ENCODE measurements at regions not wholly inside any gene's neighbourhood (a gene's known extent, or its start where the extent isn't known, plus 50 kb on each side); places are given as distances from the start of the nearest gene placed in this dataset.

GRCh38 chr13:34695063-34695462 lies 247.0 kb upstream of the NBEA start:
- TF ChIP-seq CTCF (IDR thresholded peaks at IDR 0.05; ENCODE audit: insufficient read depth, low read length) = no peak
- no peak for TF ChIP-seq GABPA (IDR thresholded peaks at IDR 0.05; ENCODE audit: low read depth)

Measured in HL-60 (cell line).